ENCODE measurements at regions not wholly inside any gene's neighbourhood (a gene's known extent, or its start where the extent isn't known, plus 50 kb on each side); places are given as distances from the start of the nearest gene placed in this dataset.

DNA sequence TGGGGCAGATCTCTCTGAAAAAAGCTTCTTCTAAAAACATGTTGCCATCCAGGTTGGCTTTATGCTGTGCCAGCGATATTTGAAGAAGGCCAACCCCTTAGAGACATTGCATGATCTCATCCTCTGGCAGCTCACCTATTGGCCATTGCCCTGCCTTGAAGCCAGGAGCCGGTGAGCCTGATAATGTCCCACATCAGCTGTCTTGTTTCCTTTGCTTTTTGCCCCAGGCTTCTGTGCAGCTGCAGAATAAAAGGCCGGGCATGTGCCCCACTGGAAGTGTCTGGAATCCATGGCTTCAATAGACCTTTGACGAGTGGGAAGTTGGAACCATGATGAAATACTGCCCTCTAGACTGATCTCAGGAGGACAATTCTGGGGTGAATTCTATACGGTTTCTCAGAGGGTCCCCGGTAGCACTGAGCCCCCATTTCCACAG lies 523.5 kb upstream of the ZEB2 start:
- no peak for DNase-seq (ENCODE audit: low spot score)
- H3K27ac Mint-ChIP-seq, result no peak overlapping the region
- H3K4me1 Mint-ChIP-seq (ENCODE audit: low read depth), result no peaks in the 10 kb centered on the region
- no peaks in the 10 kb centered on the region for H3K27me3 Mint-ChIP-seq (ENCODE audit: insufficient read depth)
- intact Hi-C loops (cut with micrococcal nuclease), result no loop called here
- no peaks in the 10 kb centered on the region for H3K36me3 Mint-ChIP-seq (ENCODE audit: low read depth)
- H3K9me3 Mint-ChIP-seq, result no peaks in the 10 kb centered on the region
- H3K4me3 Mint-ChIP-seq, result no peak overlapping the region

DNA sequence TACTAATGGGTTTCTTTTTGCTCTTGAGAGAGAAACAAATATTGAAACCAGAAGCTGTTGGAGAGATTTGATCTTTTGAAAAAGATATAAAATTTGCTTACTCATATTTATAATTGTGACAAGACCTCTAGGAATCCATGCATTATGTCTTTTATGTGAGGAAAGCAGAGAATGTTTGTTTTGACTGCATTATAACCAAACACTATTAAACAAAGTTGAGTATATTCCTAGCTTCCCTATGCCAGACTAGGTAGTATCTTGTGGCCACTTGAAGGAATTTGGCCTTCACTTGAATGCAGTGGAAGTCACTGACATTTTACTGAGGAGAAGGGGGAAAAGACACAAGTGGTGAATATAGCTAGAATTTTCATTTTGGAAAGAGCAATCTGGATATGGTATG lies 521.8 kb upstream of the ZEB2 start:
- Mint-ChIP-seq H3K27me3 (ENCODE audit: insufficient read depth) (no peaks in the 10 kb centered on the region), H3K27ac (no peak overlapping the region), H3K4me3 (no peak overlapping the region), H3K4me1 (ENCODE audit: low read depth) (no peaks in the 10 kb centered on the region), H3K9me3 (no peaks in the 10 kb centered on the region), H3K36me3 (ENCODE audit: low read depth) (no peaks in the 10 kb centered on the region)
- no peak for DNase-seq (ENCODE audit: low spot score)
- intact Hi-C loops (cut with micrococcal nuclease), result no loop called here

DNA sequence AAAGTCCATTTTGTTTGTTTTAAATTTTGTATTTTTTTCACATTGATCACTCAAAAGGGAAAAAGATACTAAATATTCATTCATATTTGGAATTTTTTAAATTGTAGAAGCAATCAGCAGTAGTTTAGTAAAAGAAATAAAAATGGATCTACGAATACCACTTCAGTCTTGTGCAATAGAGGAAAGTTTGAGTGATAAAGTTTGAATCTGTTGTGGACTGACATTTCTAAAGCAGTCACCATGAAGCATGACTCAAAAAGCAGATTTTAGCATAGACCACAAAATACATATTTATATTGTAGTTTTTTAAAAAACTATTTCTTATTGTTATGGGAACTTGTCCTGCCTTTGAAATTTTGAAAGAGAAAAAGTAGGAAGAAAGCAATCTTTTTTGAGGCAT lies 520.5 kb upstream of the ZEB2 start:
- no peaks in the 10 kb centered on the region for H3K36me3 Mint-ChIP-seq (ENCODE audit: low read depth)
- no peak overlapping the region for H3K27ac Mint-ChIP-seq
- intact Hi-C loops (cut with micrococcal nuclease), result no loop called here
- no peaks in the 10 kb centered on the region for H3K4me1 Mint-ChIP-seq (ENCODE audit: low read depth)
- no peak for DNase-seq (ENCODE audit: low spot score)
- H3K27me3 Mint-ChIP-seq (ENCODE audit: insufficient read depth), result no peaks in the 10 kb centered on the region
- no peak overlapping the region for H3K4me3 Mint-ChIP-seq
- no peaks in the 10 kb centered on the region for H3K9me3 Mint-ChIP-seq

DNA sequence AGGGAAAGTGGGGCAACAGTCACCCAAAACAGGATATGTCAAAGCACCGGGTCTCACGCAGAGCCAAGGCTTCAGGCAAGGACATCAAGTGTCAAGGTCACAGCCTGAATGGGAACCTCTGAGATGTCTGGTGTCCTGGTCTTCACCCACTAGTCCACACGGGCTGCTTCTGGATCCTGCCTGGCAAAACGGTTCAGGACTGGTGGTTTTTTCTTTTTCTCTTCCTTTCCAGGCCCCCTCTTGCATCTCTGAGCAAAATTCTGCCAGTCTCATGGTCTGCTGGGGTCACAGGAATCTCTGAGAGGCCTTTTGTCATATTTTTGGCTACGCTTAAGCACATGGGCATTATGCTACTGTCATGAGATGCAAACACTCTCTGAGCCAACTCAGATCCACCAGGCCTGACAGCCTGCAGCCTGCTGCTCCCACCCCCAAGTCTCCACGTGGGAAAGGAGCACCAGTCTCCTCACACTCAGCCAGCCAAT lies 518.2 kb upstream of the ZEB2 start:
- intact Hi-C loops (cut with micrococcal nuclease), result no loop called here
- Mint-ChIP-seq H3K36me3 (ENCODE audit: low read depth) (no peaks in the 10 kb centered on the region), H3K9me3 (no peaks in the 10 kb centered on the region), H3K4me3 (no peak overlapping the region), H3K27me3 (ENCODE audit: insufficient read depth) (no peaks in the 10 kb centered on the region), H3K4me1 (ENCODE audit: low read depth) (no peaks in the 10 kb centered on the region), H3K27ac (no peak overlapping the region)
- DNase-seq (ENCODE audit: low spot score), result no peak

DNA sequence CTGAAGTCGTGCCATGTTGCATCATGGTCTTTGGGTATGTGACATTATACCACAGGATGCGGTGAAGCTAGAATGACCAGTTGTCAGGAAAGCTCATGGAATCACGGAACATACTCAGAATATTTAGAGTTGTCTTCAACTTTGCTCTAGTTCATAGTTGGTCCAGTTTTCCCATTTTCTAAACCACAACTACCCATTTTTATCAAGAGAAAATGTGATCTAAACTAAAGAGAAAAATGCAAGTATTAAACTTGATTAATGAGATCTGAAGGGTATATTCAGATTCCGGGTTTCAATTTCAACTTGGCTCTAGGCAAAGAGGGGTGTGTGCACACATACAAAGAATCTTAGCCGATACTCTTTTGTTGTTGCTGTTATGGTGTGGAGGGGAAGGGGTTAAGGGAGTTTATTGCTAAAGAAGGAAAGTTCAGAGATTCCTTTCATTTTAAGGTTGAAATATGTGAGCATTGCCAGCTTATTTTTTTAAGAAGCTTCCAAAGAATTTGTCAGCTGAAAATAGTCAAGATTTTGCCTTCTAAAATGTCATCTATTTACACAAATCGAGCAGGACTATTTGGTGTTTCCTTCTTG lies 516.6 kb upstream of the ZEB2 start:
- intact Hi-C loops (cut with micrococcal nuclease), result no loop called here
- no peaks in the 10 kb centered on the region for H3K27me3 Mint-ChIP-seq (ENCODE audit: insufficient read depth)
- no peaks in the 10 kb centered on the region for H3K9me3 Mint-ChIP-seq
- H3K27ac Mint-ChIP-seq, result no peak overlapping the region
- no peaks in the 10 kb centered on the region for H3K4me1 Mint-ChIP-seq (ENCODE audit: low read depth)
- H3K36me3 Mint-ChIP-seq (ENCODE audit: low read depth), result no peaks in the 10 kb centered on the region
- no peak for DNase-seq (ENCODE audit: low spot score)
- no peak overlapping the region for H3K4me3 Mint-ChIP-seq

DNA sequence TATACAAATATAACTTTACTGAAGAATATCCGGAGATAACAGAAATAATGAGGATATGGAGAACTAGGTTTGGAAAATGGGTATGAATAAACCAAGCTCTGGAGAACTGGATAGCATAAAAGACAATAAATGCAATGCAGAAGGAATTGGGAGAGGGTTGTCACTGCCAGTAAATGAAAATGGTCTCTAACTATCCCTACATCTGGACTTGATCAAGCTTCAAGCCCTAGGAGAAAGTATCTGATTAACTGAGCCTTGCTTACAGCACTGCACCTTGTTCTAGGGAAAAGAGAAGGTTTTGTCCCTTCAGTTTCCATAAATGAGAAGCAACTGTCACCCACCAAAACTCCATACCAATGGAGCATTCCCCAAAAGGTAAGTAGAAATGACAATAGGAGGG lies 514.6 kb upstream of the ZEB2 start:
- Mint-ChIP-seq H3K27ac (no peak overlapping the region), H3K9me3 (no peaks in the 10 kb centered on the region), H3K4me1 (ENCODE audit: low read depth) (no peaks in the 10 kb centered on the region), H3K4me3 (no peak overlapping the region), H3K27me3 (ENCODE audit: insufficient read depth) (no peaks in the 10 kb centered on the region), H3K36me3 (ENCODE audit: low read depth) (no peaks in the 10 kb centered on the region)
- no peak for DNase-seq (ENCODE audit: low spot score)
- intact Hi-C loops (cut with micrococcal nuclease), result no loop called here

DNA sequence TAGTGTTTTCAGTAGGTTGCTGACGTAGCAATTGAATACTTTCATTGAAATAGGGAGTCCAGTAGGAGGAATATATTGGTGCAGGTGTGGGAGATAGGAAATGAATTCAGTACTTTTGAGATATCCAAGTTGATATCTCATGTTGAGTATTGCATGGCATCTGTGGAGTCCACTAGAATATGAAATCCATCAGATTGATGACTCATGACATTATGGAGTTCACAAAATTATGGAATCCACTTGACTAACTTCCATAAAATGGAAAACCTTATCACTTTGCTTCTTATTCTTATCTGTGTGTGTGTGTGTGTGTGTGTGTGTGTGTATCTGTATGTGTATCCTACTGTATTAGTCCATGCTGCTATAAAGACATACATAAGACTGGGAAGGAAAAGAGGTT lies 513.5 kb upstream of the ZEB2 start:
- intact Hi-C loops (cut with micrococcal nuclease), result no loop called here
- H3K27me3 Mint-ChIP-seq (ENCODE audit: insufficient read depth), result no peaks in the 10 kb centered on the region
- no peak for DNase-seq (ENCODE audit: low spot score)
- H3K4me3 Mint-ChIP-seq, result no peak overlapping the region
- no peaks in the 10 kb centered on the region for H3K9me3 Mint-ChIP-seq
- no peaks in the 10 kb centered on the region for H3K4me1 Mint-ChIP-seq (ENCODE audit: low read depth)
- no peaks in the 10 kb centered on the region for H3K36me3 Mint-ChIP-seq (ENCODE audit: low read depth)
- H3K27ac Mint-ChIP-seq, result no peak overlapping the region

DNA sequence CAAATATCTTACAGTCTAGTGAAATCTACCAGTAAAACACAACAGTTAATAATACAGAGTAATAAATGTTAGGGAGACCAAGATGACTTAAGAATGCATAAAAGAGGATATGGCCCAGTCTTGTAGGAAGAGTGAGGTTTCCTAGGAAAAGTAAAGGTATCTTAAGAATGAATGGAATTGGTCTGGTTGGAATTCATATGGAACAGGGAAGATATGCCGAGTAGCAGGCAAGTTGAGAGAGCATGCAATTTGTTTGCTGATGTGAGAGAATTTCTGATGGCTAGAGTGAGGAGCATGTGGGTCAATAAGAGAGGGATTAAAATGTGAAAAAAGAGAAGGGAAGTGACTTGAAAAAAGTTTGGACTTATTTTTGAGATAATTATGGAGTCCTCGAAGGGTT lies 512.9 kb upstream of the ZEB2 start:
- Mint-ChIP-seq H3K36me3 (ENCODE audit: low read depth) (no peaks in the 10 kb centered on the region), H3K4me3 (no peak overlapping the region), H3K4me1 (ENCODE audit: low read depth) (no peaks in the 10 kb centered on the region)

DNA sequence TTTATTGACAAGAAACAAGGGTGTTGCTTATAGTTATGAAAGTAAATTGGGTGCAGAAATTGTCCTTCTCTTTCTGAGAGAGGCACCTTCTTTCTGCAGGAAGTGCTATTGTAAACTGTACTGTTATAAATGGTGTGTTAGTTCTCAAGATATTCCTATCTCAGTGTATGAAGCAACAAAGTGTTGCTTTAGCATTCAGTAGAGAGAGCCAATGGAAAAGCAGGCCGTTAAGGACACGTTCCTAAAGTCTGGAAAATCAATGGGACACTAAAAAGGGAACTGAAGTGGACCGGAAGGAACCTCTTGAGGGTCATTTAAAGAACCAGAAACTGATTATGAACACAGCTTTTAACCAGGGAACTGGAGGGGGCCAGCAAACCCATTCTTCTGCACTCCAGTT lies 510.0 kb upstream of the ZEB2 start:
- Mint-ChIP-seq H3K27ac (no peak overlapping the region), H3K9me3 (no peaks in the 10 kb centered on the region), H3K4me3 (no peak overlapping the region), H3K4me1 (ENCODE audit: low read depth) (no peaks in the 10 kb centered on the region), H3K27me3 (ENCODE audit: insufficient read depth) (no peaks in the 10 kb centered on the region), H3K36me3 (ENCODE audit: low read depth) (no peaks in the 10 kb centered on the region)
- no peak for DNase-seq (ENCODE audit: low spot score)
- intact Hi-C loops (cut with micrococcal nuclease), result no loop called here

More for the DNA sequence above, 512.9 kb upstream of the ZEB2 start:
- Mint-ChIP-seq H3K9me3 (no peaks in the 10 kb centered on the region), H3K27ac (no peak overlapping the region), H3K27me3 (ENCODE audit: insufficient read depth) (no peaks in the 10 kb centered on the region)
- intact Hi-C loops (cut with micrococcal nuclease), result no loop called here
- DNase-seq (ENCODE audit: low spot score), result no peak

DNA sequence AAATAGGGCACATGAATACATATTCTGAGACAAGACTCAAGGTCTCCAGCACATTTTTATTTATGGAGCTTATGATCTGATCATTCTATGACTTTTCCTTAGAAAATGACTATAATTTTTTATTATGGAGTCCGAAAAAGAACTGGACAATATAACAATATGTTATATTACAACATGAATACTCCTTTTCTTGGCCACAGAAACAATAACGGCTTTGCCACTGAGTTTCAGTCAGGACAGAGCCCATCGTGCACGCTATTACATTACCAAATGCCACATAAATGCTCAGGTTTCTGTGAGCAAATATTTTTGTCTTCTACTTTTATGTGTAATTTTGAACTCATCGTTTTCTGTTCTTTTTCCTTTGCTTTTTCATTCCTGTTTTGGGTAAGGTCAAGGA lies 509.2 kb upstream of the ZEB2 start:
- Mint-ChIP-seq H3K27me3 (ENCODE audit: insufficient read depth) (no peaks in the 10 kb centered on the region), H3K4me3 (no peak overlapping the region), H3K36me3 (ENCODE audit: low read depth) (no peaks in the 10 kb centered on the region), H3K4me1 (ENCODE audit: low read depth) (no peaks in the 10 kb centered on the region), H3K27ac (no peak overlapping the region), H3K9me3 (no peaks in the 10 kb centered on the region)
- no peak for DNase-seq (ENCODE audit: low spot score)
- intact Hi-C loops (cut with micrococcal nuclease), result no loop called here

DNA sequence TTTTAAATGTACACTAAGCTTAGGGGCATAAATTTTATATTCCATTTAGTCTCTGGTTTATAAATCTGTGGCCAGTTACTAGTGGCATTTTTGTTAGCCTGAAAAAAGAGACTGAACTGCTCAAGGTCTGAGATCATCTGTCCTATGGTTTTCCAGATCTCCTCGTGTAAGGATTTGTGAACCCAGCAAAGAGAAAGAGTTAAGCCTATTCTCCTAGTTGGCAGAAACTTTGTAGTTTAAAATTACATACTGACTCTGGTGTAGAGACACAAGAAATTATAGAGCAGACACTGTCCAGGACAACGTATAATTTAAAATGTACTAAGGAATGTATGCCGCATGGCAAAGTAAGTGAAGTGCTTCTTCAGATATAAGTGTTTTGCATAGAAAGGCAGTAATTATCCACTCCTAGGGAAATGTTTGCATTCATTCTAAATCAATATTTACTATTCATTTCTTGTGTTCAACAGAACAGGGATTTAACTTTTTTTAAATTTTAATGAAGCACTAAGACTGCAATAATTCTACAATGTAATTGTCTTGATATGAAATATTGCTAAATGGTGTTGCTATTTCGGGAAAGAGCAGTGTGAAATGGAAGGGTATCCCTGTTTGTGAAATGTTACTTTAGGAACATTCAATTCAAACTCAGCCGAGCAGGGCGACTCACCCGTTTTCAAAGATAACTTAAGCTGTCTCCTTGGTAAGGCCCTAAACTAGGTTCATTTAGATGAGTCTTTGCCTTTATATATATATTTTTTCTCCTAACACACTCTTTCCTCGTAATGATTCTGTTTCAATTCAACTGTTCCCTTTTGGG lies 508.4 kb upstream of the ZEB2 start:
- no peaks in the 10 kb centered on the region for H3K36me3 Mint-ChIP-seq (ENCODE audit: low read depth)
- H3K4me1 Mint-ChIP-seq (ENCODE audit: low read depth), result no peaks in the 10 kb centered on the region
- no peak overlapping the region for H3K27ac Mint-ChIP-seq
- no peaks in the 10 kb centered on the region for H3K9me3 Mint-ChIP-seq
- intact Hi-C loops (cut with micrococcal nuclease), result no loop called here
- H3K4me3 Mint-ChIP-seq, result no peak overlapping the region
- DNase-seq (ENCODE audit: low spot score), result no peak
- H3K27me3 Mint-ChIP-seq (ENCODE audit: insufficient read depth), result no peaks in the 10 kb centered on the region

DNA sequence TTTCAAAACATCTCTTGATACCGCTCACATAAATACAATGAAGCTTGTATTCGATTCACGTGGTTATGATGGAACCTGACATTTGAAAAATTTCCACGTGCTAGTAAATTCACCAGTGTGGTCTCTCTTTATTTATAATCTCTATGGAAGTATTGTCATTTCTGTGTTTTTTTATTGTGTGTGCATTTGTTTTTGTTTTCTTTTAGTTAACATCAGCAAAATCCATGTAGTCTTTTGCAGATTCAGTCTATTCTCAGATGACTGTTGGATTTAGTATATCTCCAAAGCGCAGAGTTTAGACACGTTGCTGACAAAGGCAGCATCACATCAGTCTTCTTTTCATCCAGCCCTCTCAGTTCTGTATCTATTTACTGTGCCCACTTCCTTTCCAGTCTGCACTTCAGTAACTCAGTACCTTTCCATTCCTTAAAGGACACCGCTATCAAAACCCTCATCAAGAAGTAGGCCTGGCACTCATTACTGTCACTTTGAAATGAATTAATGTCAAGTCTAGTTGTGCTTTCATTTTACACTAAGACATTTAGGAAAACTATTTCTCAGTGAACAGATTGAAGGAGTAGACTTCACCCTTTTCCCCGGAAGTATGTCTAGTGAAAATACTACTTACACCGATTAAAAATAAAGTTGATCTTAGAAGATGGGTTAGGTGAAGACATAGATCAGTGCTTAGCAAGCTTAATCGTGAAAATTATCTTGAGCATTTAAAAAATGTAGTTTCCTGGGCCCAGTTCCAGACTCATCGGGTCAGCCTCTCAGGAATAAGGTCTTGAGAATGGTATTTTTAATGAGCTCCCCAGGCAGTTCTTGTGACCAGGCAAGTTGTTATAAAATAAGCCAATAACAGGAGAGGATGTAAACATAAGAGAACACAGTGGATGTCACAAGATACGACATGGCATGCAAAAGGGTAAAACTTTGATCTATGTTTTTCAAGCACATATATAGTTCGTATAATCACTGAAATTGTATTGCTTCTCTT lies 506.8 kb upstream of the ZEB2 start:
- Mint-ChIP-seq H3K27ac (no peak overlapping the region), H3K4me3 (no peak overlapping the region), H3K9me3 (no peaks in the 10 kb centered on the region), H3K36me3 (ENCODE audit: low read depth) (no peaks in the 10 kb centered on the region), H3K4me1 (ENCODE audit: low read depth) (no peaks in the 10 kb centered on the region), H3K27me3 (ENCODE audit: insufficient read depth) (no peaks in the 10 kb centered on the region)
- intact Hi-C loops (cut with micrococcal nuclease), result no loop called here
- no peak for DNase-seq (ENCODE audit: low spot score)

DNA sequence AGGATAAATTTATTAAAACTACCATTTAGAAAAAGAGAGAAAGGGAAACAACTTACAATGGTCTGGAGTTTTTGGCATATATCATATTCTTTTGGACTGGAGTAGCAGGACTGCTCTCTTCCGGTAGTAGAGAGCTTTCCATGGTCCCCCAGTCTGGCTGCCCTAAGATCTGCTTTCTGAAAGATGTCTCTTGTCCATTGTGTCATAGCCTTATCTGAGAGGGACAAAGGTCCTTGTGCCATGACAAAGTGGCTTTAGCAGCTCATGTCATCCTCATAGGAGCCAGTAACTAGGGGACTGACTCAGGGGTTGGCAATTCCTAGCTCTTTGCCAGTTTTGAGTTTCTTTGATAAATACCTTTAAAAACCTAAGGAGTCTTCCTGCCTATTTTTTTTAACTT lies 505.5 kb upstream of the ZEB2 start:
- Mint-ChIP-seq H3K4me3 (no peak overlapping the region), H3K9me3 (no peaks in the 10 kb centered on the region), H3K27me3 (ENCODE audit: insufficient read depth) (no peaks in the 10 kb centered on the region), H3K4me1 (ENCODE audit: low read depth) (no peaks in the 10 kb centered on the region), H3K36me3 (ENCODE audit: low read depth) (no peaks in the 10 kb centered on the region), H3K27ac (no peak overlapping the region)
- intact Hi-C loops (cut with micrococcal nuclease), result no loop called here
- DNase-seq (ENCODE audit: low spot score), result no peak

Measured in activated T-helper 1 cell treated with anti-CD3 and anti-CD28 coated beads, Interleukin-12 subunit alpha, Interleukin-12 subunit beta, Interleukin-2, Interleukin-4 antibody, amounts not matched to agents 30 ng/mL and 10 ng/mL and 1 ng/mL, durations not matched to agents 14 hours and 24 hours and 36 hours (primary cell).